ENCODE measurements at regions not wholly inside any gene's neighbourhood (a gene's known extent, or its start where the extent isn't known, plus 50 kb on each side); places are given as distances from the start of the nearest gene placed in this dataset.
A peak's percentile ranks its signal among the peaks of the same experiment; 100 is the strongest.
"Not testable (repeated sequence)": the region's sequence is repeated elsewhere in the genome, so short reads cannot be mapped to it uniquely, and the experiment has no call there.

DNA sequence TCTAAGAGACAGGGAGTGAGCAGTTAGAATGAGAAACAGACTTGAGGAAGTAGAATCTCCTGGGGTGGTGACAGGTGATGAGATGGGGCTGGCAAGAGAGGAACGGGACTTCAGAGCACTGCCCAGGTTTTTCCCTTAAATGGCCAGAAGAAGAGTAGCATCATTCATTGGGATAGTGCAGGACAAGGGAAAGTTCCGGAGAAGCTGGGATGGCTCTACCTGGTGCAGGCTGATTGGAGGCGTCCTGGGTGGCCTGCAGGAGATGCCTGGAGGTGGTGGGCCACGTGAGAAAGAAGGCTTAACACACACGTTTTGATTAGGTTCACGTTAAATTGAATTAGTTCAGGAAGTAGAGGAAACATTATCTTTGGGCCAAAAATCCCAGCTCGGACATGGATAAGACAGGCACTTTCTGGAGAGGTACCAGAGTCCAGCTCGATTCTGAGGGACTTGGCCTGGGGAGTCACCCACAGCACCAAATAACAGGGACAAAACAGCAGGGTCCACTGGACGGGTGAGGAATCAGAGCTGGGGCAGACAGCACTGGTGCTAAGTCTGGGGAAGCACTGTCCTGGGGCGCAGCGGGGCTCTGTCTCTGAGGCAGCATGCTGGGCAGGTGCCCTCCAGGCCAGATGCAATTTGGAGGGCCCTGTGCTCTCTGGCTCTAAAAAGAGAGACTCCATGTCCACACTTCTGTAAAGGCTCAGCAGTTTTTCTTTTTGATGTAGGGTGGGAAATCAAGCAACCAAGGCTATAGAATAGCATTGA is 512.3 kb upstream of the RAB6C start:
- DNase-seq, result no peak

DNA sequence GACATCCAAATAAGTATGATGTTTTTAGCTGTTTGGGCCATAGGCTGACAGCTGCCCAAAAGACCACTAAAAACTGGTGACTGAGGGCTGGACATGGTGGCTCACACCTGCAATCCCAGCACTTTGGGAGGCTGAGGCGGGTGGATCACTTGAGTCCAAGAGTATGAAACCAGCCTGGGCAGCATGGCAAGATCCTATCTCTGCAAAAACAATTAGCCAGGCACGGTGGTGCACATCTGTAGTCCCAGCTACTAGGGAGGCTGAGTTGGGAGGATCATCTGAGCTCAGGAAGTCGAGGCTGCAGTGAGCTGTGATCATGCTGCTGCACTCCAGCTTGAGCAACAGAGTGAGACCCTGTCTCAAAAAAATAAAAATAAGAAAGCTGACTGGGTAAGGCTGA is 511.5 kb upstream of the RAB6C start:
- no peak for DNase-seq

DNA sequence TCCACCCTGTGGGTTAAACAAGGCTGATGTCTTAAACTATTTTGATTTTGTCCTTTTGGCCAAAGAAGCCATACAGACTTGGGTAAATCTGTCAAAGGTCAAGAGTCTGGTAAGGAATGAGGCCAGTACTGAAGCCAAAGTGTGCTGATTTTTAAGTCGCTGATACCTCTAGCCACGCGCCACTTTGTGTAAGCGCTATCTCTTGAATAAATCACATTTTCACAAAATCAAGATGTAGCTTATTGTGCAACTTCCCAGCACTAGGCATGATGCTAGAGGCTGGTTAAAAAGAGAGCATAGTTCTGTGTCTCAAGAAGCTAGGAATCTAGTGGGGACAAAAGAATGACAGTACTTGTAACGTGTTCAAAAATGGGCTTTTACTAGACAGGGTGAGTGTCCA is 510.6 kb upstream of the RAB6C start:
- no peak for DNase-seq

DNA sequence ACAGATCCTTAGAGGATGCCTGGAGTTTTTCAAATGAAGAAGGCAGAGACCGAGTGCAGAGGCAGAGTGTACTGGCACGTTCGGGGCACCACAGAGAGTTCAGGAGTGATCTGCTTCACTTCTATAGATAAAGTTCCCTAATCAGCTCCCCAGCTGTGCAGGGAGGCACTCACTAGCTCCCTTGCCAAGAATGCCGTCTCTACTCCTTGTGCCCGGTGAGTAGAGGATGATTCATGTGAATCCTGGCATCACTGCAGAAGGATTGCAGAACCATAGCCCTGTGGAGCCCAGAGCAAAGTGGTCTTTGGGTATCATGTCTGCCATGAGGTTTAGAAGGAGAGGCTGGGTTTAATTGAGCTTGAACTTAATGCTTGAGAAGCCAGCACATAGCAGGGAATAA is 510.1 kb upstream of the RAB6C start:
- DNase-seq, result no peak

DNA sequence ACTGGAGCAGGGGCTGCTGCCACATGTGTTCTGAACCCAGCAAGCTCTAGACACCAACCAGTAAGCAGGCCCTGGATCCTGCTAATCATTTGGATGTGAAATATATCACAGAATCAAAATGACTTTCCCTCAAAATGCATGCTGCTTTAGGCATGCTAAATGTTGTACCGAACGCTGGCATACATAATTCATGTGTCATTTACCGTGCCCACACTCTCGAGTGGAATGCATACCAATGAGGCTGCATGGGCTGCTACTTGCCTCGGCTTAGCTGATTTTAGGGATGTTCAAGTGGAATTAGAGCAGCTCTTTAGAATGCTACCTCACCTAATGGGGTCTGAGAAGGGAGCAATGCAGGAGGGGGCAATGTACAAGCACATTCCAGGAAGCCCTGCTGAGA is 509.6 kb upstream of the RAB6C start:
- no peak for DNase-seq

DNA sequence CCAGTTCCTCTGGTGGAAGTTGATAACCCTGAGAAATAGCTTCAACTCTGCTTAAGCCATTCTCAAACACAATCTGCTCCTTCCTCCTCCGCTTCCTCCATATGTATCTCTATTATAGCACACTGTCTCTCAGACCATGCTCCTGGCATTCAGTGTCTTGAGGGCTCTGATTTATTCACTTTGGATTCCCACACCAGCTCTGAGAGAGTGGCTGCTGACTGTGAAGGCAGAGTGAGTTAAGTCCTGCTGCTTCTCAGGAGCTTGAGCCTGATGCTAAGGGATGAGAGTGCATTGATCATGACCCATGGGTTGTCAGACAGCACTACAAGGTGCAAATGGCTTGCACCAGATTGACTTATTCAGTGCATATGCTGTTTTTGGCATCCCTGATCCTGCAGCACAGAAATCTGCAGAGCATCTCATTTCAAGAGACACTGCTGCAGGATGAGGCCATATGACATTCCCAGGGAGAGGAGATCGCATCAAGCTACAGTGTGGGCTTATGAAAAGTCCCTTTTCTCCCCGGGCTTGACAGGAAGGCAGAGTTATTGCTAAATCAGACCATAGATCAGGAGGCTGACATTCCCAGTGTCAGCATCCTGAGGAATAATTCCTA is 500.5 kb upstream of the RAB6C start:
- DNase-seq, result no peak

DNA sequence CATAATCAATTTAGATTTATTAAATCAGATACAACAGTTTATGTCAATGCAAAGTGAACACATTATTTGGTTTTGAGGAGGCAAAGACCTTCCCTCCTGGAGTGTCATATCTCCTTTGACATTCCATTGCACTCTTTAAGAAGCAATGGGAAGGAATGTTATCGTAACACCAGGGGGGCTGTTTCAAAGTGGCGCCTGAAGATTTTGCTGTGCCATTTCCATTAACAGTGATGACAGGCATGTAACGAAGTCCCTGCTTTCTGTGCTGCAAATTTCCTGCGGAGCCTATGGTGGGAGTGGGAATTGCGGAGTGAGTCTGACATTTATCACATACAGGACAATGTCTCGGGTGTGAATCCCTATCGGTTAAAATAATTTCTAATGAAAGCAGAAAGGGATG is 499.6 kb upstream of the RAB6C start:
- DNase-seq, result peak; percentile 60

DNA sequence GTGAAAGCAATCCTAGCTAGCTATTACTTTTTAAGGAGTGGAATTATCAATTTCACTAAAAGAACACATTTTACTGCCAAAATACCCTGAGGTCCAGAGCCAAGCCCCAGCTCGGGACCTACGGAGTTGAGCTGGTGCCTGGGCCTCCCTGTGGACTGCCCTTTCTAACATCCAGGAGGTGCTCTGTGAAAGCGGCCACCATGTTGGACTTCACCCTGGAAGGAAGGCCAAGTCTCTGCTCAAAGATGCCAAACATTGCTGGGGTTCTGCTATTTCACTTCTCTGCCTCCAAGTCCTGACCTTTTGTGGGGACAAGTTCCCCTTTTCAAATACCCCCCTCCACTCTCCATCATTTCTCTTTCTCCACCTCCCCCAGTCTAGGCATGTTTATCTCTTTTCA is 498.7 kb upstream of the RAB6C start:
- DNase-seq, result no peak

DNA sequence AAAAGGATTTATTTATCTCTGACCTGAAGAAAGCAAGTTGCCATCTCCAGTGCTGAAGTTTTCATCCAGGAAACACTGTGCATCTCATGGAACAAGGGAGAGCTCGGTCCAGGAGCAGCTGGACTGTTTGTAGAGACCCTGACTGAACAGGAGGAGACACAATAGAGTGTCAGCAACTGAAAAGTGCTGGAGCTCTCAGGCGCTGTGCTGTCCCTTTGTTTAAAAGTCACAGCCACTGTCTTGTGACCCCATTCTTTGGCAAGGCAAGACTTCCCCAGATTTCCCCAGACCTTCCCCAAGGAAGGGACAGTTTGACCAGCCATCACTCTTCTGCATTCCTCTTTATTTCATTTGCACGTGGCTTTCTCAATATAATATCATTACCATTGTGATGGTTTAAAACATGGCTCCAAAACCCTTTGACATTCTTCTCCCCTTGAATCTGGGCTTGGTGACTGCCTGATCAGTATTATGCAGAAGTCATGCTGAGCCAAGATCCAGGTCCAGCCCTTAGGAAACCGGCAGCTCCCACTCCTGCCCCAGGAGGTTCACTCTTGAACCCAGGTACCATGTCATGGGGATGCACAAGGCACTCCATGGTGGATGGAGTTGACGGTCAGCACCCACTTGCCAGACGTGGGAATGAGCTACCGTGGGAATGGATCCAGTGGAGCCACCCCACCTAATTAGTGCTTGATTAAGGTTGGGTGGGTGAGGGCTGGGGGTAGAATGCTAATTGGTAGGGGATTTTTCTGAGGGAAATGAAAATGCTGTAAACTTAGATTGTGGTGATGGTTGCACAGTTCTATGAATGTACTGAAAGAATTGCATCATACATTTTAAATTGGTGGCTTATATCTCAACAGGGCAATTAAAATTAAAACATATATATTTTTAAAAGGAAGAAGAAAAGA is 497.9 kb upstream of the RAB6C start:
- no peak for DNase-seq

DNA sequence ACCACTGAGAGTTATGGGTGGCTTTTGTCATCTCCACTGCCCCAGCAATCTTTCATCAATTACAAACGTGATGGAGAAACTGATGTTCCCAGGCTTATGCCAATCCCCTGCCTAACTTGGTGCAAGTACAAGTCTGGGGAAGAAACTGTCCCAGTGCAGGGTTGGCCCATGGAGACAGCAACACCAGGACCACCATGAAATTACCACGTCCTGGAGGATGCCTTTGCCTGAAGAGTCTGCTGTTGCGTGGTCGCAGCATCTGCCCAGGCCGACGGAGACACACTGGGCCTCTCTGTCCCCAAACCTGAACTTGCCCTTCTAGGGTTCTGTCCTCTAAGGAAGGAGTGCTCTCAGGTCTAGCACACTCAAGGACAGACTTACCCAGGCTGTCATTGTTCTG is 496.8 kb upstream of the RAB6C start:
- DNase-seq, result no peak

DNA sequence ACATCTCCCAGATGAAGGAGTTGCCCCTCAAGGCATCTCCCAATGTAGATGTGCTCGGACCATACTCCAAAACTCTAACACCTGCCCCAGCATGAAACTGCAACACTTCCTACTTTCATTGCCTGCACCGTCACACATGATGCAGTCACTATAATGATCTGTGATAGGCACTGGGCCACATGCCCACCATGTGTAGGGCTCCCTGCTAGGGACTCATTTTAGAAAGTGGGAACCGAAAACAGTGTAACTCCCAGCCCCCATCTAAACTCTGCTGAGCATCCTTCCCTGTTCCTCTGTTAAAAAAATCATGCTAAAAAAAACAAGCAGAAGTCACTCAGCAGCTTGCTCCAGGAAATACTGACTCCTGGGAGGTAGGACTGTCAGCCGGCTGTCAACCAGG is 496.1 kb upstream of the RAB6C start:
- no peak for DNase-seq

DNA sequence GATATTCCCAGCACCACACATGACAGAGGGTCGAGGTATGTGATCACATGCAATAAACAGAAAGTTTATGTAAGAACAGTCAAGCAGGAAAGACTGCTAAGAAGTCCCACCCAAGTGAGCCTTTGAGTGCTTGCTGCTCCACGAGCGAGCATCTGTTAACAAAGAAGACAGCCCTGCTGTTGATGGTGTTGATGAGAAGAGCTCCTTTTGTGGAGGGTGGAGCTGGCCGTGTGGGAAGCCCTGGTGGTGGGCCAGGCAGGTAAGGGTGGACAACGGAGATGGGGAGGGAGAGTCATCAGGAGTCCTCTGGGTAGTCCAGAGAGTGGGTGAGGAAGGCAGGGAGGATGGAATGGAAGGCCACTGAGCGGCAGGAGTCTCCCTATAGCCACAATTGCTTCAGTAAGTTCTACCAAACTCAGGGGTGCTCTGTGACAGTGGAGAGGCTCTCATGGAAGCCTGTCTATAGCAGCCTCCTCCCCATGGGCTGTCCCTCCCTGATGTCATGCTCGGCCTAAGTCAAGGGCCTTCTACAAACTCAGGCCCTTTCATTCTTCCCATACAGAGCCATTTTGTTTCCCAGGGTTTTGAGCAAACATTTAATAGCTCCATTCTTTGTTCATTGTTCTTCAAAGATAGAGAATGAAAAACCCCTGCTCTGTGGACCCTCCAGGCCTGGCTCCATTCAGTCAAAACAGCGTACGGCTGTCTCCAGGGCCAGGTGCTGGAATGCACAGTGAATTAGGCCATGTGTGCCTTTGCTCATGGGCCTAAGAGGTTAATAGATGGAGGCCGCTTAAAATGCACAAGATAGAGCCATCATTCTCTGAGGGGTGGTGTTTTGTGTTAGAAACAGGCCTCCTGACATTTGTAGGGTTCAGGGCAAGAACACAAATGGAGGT is 494.2 kb upstream of the RAB6C start:
- no peak for DNase-seq

DNA sequence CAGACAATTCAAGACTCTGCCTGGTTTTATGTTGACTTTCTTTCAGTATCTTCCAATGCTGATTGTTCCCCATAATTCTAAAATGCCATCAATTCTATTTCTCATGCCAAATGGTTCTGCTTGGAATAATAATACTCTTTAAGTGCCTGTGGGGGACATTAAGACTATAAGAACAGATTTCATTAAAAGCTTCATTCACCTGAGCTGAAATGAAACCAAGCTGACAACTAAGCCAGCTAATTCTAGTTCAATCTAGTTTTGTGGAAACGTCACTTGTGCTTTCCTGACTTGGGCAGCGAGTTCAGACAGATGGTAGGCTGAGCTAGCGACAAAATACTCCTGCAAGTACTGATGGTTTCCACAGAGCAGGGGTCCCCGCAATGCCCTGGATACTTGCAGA is 491.1 kb upstream of the RAB6C start:
- no peak for DNase-seq

DNA sequence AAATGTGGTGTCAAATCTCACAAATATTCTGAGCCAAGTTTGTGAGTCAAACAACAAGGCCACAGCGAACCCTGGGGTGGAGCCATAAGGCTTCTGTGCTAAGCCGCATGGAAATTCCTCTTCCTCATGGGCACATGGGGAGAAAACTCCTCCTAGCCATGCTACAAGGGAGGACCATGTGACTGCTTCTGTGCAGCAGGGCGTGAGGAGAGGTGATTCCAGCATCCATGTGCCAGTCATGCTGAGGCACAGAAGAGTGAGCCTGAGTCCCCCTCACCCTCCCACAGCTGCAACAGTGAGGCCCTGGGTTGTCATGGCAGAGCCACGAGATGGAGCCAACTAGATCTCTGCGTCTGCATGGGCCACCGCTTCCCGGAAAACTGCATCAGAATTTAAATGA is 488.8 kb upstream of the RAB6C start:
- peak; percentile 57 for DNase-seq

DNA sequence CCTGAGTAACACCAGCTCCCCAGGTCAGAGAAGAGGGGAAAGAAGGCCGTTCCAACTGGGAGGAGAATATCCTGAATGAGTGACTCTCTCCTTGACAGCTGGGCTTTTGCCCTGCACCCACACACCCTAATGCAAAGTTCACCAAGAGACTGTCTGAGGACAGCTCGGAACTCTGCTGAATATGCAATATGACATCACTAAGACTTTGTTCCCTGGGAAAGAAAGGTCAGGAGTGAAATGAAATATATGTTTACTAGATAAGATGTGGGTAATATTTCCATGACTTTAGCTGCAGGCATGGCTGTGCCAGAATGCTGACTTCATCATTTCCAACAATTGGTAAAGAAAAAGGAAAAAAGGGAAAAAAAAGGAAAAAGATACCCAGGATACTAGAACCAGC is 488.2 kb upstream of the RAB6C start:
- DNase-seq, result no peak

DNA sequence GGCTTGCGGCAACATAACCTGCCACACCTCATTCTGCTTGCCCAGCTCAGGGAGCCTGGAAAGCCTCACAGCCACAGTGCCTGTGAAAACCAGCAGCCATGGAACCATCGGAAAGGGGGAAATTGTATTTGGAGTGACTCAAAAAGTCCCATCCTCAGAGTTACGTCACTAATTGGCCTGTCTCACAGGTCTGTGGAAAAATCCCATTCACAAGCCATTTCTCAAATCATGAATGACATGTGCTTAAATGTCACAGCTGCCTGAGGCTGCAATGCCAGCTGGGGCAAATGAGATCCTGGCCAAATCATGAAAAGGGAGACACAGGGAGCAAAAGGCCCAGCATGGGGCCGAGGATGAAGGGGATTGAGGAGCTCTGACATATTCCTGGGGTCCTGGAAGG is 486.9 kb upstream of the RAB6C start:
- DNase-seq, result peak; percentile 29

DNA sequence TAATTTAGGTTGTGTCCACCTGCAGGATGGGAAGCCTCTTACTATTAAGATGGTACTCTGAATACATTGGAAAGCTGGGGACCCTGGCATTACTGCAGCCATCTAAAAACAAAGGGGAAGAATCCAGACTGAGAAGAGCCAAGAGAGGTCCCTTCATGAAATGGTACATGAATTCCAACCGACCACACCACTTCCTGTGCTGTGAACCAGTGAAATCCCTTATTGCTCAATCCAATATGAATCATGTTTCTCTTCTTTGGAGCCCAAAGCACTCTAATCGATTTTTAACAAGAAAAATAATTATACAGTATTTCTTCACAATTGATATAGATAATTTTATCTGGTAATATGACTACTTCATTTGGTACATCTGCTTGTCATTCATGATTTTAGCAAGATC is 479.7 kb upstream of the RAB6C start:
- DNase-seq, result no peak

DNA sequence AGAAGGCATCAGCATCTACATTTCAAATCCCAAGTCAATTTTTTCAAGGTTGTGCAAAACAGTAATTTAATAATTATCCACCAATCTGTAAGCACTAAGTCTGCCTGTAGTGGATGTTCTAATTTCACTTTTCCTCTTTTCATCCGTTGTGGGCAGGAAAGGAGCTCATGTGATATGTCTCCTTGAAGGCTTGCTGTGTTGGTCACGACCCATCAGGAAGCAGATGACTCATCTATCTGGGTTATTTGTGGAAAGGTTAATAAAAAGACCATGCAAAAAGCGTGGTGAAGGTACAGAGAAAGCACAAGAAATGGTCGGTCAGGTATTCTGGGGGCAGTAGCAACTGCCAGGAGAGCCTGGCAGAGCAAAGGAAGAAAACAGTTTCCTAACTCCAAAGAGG is 476.7 kb upstream of the RAB6C start:
- DNase-seq, result no peak

DNA sequence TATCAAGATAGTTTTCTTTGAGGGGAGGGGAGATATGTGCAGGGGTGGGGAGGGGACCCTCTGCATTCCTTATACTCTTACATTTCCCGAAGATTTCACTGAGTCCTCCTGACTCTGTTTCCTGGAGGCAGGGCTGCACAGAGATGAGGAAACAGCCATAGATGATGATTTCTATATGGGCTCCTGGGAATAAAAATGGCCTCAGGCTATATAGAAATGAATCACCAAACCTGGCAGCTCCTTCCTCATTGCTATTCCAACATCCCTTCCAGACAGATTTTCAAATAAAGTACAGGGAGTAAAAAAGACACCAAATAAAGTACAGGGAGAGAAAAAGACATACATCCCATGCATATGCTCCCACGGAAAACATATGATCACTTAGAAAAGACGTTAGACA is 474.8 kb upstream of the RAB6C start:
- DNase-seq, result no peak

DNA sequence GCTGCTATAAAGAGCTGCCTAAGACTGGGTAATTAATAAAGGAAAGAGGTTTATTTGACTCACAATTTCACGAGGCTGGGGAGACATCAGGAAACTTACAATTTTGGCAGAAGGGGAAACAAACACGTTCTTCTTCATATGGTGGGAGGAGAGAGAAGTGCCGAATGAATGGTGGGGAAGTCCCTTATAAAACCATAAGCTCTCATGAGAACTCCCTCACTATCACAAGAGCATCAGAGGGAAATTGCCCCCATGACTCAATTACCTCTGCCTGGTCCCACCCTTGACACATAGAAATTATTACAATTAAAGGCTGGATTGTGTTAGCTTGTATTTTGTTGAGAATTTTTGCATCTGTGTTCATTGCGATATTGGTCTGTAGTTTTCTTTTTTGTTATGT is 460.5 kb upstream of the RAB6C start:
- no peak for DNase-seq

DNA sequence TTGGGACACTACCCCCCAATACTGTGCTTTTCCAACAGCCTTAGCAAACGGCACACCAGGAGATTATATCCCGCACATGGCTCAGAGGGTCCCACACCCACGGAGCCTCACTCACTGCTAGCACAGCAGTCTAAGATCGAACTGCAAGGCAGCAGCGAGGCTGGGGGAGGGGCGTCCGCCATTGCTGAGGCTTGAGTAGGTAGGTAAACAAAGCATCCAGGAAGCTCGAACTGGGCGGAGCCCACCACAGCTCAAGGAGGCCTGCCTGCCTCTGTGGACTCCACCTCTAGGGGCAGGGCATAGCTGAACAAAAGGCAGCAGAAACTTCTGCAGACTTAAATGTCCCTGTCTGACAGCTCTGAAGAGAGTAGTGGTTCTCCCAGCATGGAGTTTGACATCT is 447.3 kb upstream of the RAB6C start:
- not testable (repeated sequence) for DNase-seq

DNA sequence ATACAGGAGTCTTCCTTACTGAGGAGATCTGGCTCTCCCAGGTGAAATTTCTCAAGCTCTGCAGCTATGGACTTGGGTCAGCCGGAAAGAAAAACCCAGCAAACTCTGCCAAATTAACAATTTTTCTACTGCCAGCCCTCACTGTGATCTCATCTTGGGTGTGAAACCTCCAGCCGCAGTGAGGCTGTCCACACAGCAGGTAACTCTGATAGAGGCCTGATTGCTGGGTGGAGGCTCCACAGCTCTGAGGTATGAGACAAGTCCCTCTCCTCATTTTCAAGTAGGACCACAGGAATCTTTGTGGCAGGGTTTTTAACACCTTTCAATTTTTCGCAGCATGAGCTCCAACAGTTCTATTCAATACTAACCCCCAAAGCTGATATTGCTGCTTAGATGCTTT is 430.6 kb upstream of the RAB6C start:
- no peak for DNase-seq

DNA sequence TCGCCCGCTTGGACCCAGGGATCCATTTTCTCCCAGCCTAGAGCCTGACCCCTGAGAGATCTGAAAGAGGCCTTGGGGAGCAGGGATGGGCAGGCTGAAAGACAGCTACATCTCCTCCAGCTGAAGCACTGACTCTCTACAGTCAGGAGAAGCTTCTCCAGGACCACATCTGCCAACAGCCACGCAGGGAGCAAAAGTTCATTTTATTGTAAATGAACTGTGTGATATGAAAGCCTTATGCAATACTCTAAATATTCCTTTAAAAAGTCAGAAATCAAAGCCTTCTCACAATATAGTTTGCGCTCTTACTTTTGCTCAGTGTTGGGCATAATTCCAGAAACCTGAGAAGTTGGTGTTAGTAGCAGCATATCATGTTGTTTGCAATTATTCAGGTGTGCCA is 428.9 kb upstream of the RAB6C start:
- DNase-seq, result no peak
